Neural cell (in vitro differentiated cells): ENCODE measurements at regions not wholly inside any gene's neighbourhood (a gene's known extent, or its start where the extent isn't known, plus 50 kb on each side); places are given as distances from the start of the nearest gene placed in this dataset.

ENCODE experiments used
- EZH2 ChIP-seq: fragments of 200-600, 300-800 bp; shearing (Covaris generic), sonication (generic); IDR thresholded peaks from 2 replicates; pipeline ENCODE4 v1.6.1; 2014; ENCODE audit warnings: antibody characterized with exemption, low read length, borderline replicate concordance, mild to moderate bottlenecking; ENCODE audit not compliant: insufficient read depth, poor library complexity, severe bottlenecking
- POLR2AphosphoS5 ChIP-seq: IDR thresholded peaks from 2 replicates; pipeline ENCODE4 v1.6.1; 2012
- TF ChIP-seq, protein P1 (sequence below): fragments of 450-650 bp; IDR thresholded peaks from 2 replicates; pipeline ENCODE4 v1.5.1; 2014; ENCODE audit warnings: antibody characterized with exemption, mild to moderate bottlenecking, moderate library complexity; ENCODE audit not compliant: poor library complexity, severe bottlenecking

DNA sequence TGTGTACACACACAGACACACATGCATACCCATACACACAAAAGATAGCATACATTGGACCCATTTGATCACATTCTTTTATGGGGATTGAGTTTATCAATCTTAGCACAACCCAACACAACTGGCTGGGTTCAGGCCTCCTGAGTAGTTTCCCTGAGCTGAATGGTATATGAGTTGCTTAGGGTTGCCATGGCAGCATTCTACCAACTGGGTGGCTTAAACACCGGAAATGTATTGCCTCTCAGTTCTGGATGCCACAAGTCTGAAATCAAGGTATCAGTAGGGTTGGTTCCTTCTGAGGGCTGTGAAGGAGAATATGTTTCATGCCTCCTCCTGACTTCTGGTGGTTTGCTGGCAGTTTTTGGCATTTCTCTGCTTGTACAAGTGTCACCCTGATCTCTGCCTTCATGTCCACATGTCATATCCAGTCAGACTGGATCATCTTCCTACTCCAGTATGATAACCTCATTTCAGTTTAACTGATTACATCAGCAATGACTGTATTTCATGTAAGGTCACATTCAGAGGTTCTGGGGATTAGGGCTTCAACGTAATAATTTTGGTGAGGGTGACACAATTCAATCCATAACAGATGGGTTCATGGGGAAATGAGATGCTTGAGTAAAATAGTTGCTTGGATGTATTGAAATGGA lies 212.7 kb downstream of the KCNE4 start:
- TF ChIP-seq, protein P1, sequence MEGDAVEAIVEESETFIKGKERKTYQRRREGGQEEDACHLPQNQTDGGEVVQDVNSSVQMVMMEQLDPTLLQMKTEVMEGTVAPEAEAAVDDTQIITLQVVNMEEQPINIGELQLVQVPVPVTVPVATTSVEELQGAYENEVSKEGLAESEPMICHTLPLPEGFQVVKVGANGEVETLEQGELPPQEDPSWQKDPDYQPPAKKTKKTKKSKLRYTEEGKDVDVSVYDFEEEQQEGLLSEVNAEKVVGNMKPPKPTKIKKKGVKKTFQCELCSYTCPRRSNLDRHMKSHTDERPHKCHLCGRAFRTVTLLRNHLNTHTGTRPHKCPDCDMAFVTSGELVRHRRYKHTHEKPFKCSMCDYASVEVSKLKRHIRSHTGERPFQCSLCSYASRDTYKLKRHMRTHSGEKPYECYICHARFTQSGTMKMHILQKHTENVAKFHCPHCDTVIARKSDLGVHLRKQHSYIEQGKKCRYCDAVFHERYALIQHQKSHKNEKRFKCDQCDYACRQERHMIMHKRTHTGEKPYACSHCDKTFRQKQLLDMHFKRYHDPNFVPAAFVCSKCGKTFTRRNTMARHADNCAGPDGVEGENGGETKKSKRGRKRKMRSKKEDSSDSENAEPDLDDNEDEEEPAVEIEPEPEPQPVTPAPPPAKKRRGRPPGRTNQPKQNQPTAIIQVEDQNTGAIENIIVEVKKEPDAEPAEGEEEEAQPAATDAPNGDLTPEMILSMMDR: no peak
- no peak for TF ChIP-seq POLR2AphosphoS5
- no peak for TF ChIP-seq EZH2
